Esophagus squamous epithelium (tissue), 4 donors: ENCODE measurements at regions not wholly inside any gene's neighbourhood (a gene's known extent, or its start where the extent isn't known, plus 50 kb on each side); places are given as distances from the start of the nearest gene placed in this dataset.

Experiments
- POLR2A ChIP-seq, 4 donors: fragments of 450-650 bp; IDR thresholded peaks; one replicate each; pipeline ENCODE4 v1.6.1; 2017; ENCODE audit warnings: antibody characterized with exemption in 4 of 4, mild to moderate bottlenecking in 4 of 4, moderate library complexity in 3 of 4
- TF ChIP-seq, protein P1 (sequence below), 6 experiments: fragments of 450-650 bp in 4 of 6; fragments of 200-600 bp in 2 of 6; sonication (generic) in 2 of 6; IDR thresholded peaks; one replicate each; pipeline ENCODE4 v1.5.1; 2016 to 2019; ENCODE audit warnings: antibody characterized with exemption in 6 of 6, mild to moderate bottlenecking in 4 of 6, moderate library complexity in 4 of 6

GRCh38 chr10:88212069-88212468 lies 348.6 kb downstream of the PTEN start:
- TF ChIP-seq, protein P1, sequence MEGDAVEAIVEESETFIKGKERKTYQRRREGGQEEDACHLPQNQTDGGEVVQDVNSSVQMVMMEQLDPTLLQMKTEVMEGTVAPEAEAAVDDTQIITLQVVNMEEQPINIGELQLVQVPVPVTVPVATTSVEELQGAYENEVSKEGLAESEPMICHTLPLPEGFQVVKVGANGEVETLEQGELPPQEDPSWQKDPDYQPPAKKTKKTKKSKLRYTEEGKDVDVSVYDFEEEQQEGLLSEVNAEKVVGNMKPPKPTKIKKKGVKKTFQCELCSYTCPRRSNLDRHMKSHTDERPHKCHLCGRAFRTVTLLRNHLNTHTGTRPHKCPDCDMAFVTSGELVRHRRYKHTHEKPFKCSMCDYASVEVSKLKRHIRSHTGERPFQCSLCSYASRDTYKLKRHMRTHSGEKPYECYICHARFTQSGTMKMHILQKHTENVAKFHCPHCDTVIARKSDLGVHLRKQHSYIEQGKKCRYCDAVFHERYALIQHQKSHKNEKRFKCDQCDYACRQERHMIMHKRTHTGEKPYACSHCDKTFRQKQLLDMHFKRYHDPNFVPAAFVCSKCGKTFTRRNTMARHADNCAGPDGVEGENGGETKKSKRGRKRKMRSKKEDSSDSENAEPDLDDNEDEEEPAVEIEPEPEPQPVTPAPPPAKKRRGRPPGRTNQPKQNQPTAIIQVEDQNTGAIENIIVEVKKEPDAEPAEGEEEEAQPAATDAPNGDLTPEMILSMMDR (IDR thresholded peaks at IDR 0.05): no peak
- TF ChIP-seq POLR2A (IDR thresholded peaks at IDR 0.05): no peak
